SK-N-SH (cell line): ENCODE measurements at regions not wholly inside any gene's neighbourhood (a gene's known extent, or its start where the extent isn't known, plus 50 kb on each side); places are given as distances from the start of the nearest gene placed in this dataset.

Experiments
- CTCF ChIA-PET: fragments of 300-600, 350-600 bp; formaldehyde crosslinking; extraction: SDS; loops from one replicate; lab custom pipeline; 2021; lab: Yijun Ruan, JAX
- POLR2A ChIA-PET: fragments of 350-600 bp; sonication (Branson Sonifier 250); formaldehyde crosslinking; extraction: SDS; loops from one replicate; lab custom pipeline; 2020; ENCODE audit warnings: antibody characterized with exemption, inconsistent platforms; lab: Yijun Ruan, JAX
- DNase-seq: peaks from one replicate; pipeline ENCODE4 v3.0.0; 2012
- H2AFZ ChIP-seq: fragments of 200-600 bp; sonication (generic); 2 replicates; pipeline ENCODE4 v1.8.1; 2016; ENCODE audit warnings: antibody characterized with exemption, mild to moderate bottlenecking, low read depth
- H3F3A ChIP-seq: fragments of 200-600 bp; sonication (generic); replicated peaks from 2 replicates; pipeline ENCODE3; 2016; ENCODE audit warnings: antibody characterized with exemption, mild to moderate bottlenecking; ENCODE audit not compliant: insufficient read depth
- H3K27ac ChIP-seq, 2 experiments: fragments of 200-500 bp in 1 of 2; fragments of 200-600 bp in 1 of 2; sonication (Bioruptor generic) in 1 of 2; sonication (generic), shearing (Covaris generic) in 1 of 2; 2 replicates each; pipeline versions ENCODE4 v1.5.1 to v1.6.1; 2014 to 2016; ENCODE audit warnings: low read depth in 2 of 2, inconsistent platforms in 1 of 2, low read length in 1 of 2, mild to moderate bottlenecking in 1 of 2, mixed read lengths in 1 of 2
- H3K27me3 ChIP-seq: fragments of 200-600 bp; sonication (generic), shearing (Covaris generic); 2 replicates; pipeline ENCODE4 v1.6.1; 2016; ENCODE audit warnings: mixed run types; ENCODE audit not compliant: insufficient read depth
- H3K36me3 ChIP-seq, 2 experiments: fragments of 200-500 bp in 1 of 2; fragments of 200-600 bp in 1 of 2; sonication (Bioruptor generic) in 1 of 2; sonication (generic) in 1 of 2; replicated peaks in 1 of 2; 2 replicates each; pipeline versions ENCODE3 to v1.5.1; 2014 to 2016; ENCODE audit warnings: low read length in 1 of 2, mild to moderate bottlenecking in 1 of 2; ENCODE audit not compliant: insufficient read depth in 2 of 2, control insufficient read depth in 1 of 2
- H3K4me1 ChIP-seq, 2 experiments: fragments of 200-500 bp in 1 of 2; fragments of 200-600 bp in 1 of 2; sonication (Bioruptor generic) in 1 of 2; sonication (generic), shearing (Covaris generic) in 1 of 2; 2 replicates each; pipeline versions ENCODE4 v1.5.1 to v1.6.1; 2014 to 2016; ENCODE audit warnings: low read depth in 1 of 2, low read length in 1 of 2, mixed run types in 1 of 2; ENCODE audit not compliant: insufficient read depth in 2 of 2, control insufficient read depth in 1 of 2
- H3K4me2 ChIP-seq: fragments of 200-600 bp; sonication (generic), shearing (Covaris generic); 2 replicates; pipeline ENCODE4 v1.6.1; 2017; ENCODE audit warnings: mixed run types
- H3K4me3 ChIP-seq, 2 experiments: fragments of 200-500 bp in 1 of 2; fragments of 200-600 bp in 1 of 2; sonication (Bioruptor generic) in 1 of 2; sonication (generic), shearing (Covaris generic) in 1 of 2; 2 replicates each; pipeline versions ENCODE4 v1.5.1 to v1.8.1; 2014 to 2016; ENCODE audit warnings: low read depth in 2 of 2, inconsistent platforms in 1 of 2, low read length in 1 of 2, mild to moderate bottlenecking in 1 of 2, mixed read lengths in 1 of 2, moderate library complexity in 1 of 2
- H3K79me2 ChIP-seq: fragments of 200-600 bp; sonication (generic); 2 replicates; pipeline ENCODE4 v1.8.1; 2017; ENCODE audit warnings: mild to moderate bottlenecking; ENCODE audit not compliant: insufficient read depth
- H3K9ac ChIP-seq: fragments of 200-600 bp; sonication (generic); 2 replicates; pipeline ENCODE4 v1.6.1; 2017; ENCODE audit warnings: mixed run types
- H3K9me2 ChIP-seq: fragments of 200-600 bp; sonication (generic); 2 replicates; pipeline ENCODE4 v1.6.1; 2017; ENCODE audit warnings: mixed run types
- H3K9me3 ChIP-seq: fragments of 200-600 bp; sonication (generic); 2 replicates; pipeline ENCODE4 v1.6.1; 2017; ENCODE audit warnings: mixed run types, mild to moderate bottlenecking, moderate library complexity
- H4K20me1 ChIP-seq: fragments of 200-600 bp; sonication (generic); 2 replicates; pipeline ENCODE4 v1.6.1; 2017; ENCODE audit warnings: mild to moderate bottlenecking, mixed run types; ENCODE audit not compliant: insufficient read depth
- EP300 ChIP-seq, 2 experiments: IDR thresholded peaks; 2 replicates each; pipeline versions ENCODE4 v1.4.0 to v1.6.1; 2012; ENCODE audit warnings: borderline replicate concordance in 1 of 2, low read depth in 1 of 2, low read length in 1 of 2
- EZH2phosphoT487 ChIP-seq: fragments of 200-600 bp; sonication (generic); IDR thresholded peaks from 2 replicates; pipeline ENCODE4 v1.6.1; 2017; ENCODE audit warnings: low read depth, mixed run types, mild to moderate bottlenecking, antibody characterized with exemption, moderate library complexity, borderline replicate concordance
- FOXM1 ChIP-seq: IDR thresholded peaks from 2 replicates; pipeline ENCODE4 v1.4.0; 2012; ENCODE audit warnings: low read depth, mild to moderate bottlenecking
- GABPA ChIP-seq: IDR thresholded peaks from 2 replicates; pipeline ENCODE4 v1.4.0; 2012; ENCODE audit warnings: low read depth, mild to moderate bottlenecking
- GATA2 ChIP-seq: sonication (generic); formaldehyde crosslinking; IDR thresholded peaks from 2 replicates; pipeline ENCODE4 v1.5.0; 2020; ENCODE audit warnings: mild to moderate bottlenecking, missing genetic modification reagents
- MEF2A ChIP-seq: IDR thresholded peaks from 2 replicates; pipeline ENCODE4 v1.4.0; 2012; ENCODE audit warnings: low read depth, borderline replicate concordance
- NFIC ChIP-seq: IDR thresholded peaks from 2 replicates; pipeline ENCODE4 v1.4.0; 2012; ENCODE audit warnings: borderline replicate concordance
- NRF1 ChIP-seq: IDR thresholded peaks from 2 replicates; pipeline ENCODE4 v1.6.1; 2012; ENCODE audit warnings: low read depth, mild to moderate bottlenecking, low read length
- POLR2AphosphoS5 ChIP-seq: IDR thresholded peaks from 2 replicates; pipeline ENCODE4 v1.6.1; 2012; ENCODE audit warnings: low read depth, low read length
- RAD21 ChIP-seq: IDR thresholded peaks from 2 replicates; pipeline ENCODE4 v1.6.1; 2012; ENCODE audit warnings: mild to moderate bottlenecking, low read length
- RFX5 ChIP-seq: IDR thresholded peaks from 2 replicates; pipeline ENCODE4 v1.6.1; 2012; ENCODE audit warnings: mild to moderate bottlenecking, improper control_type of control experiment, low read length
- RXRA ChIP-seq: IDR thresholded peaks from 2 replicates; pipeline ENCODE4 v1.4.0; 2012; ENCODE audit warnings: low read depth, mild to moderate bottlenecking, borderline replicate concordance
- SMC3 ChIP-seq: IDR thresholded peaks from 2 replicates; pipeline ENCODE4 v1.6.1; 2012; ENCODE audit warnings: low read depth, low read length, improper control_type of control experiment
- USF1 ChIP-seq: IDR thresholded peaks from 2 replicates; pipeline ENCODE4 v1.4.0; 2012; ENCODE audit warnings: low read depth, borderline replicate concordance
- USF2 ChIP-seq: fragments of 150-350 bp; IDR thresholded peaks from 2 replicates; pipeline ENCODE4 v1.6.1; 2017; ENCODE audit warnings: antibody characterized with exemption, low read length, low read depth, borderline replicate concordance
- YY1 ChIP-seq: IDR thresholded peaks from 2 replicates; pipeline ENCODE4 v1.4.0; 2012; ENCODE audit warnings: low read depth, mild to moderate bottlenecking
- WGBS: methylation state at CpG from one replicate; pipeline ENCODE4 v1.1.6; 2017; ENCODE audit warnings: low lambda C conversion rate; 5-methylcytosine and 5-hydroxymethylcytosine counted together
- TF ChIP-seq, protein P1 (sequence below): IDR thresholded peaks from 2 replicates; pipeline ENCODE4 v1.4.0; 2012; ENCODE audit warnings: low read depth, borderline replicate concordance

- WGBS, result 53% methylated on average over 5 of the region's 5 CpGs
Measured at GRCh38 chr1:25110036-25110435, 122.3 kb downstream of the SYF2 start.

GRCh38 chr1:25109531-25109951 is 122.8 kb downstream of the SYF2 start:
- ChIA-PET POLR2A (no interaction called here), CTCF (no interaction called here)
- Histone ChIP-seq H3K79me2 (no peaks in the 10 kb centered on the region), H3K9me2 (no peaks in the 10 kb centered on the region), H3K27me3 (0 out of 2 replicates have a peak, but pooled peaks cover 11% of the 10 kb centered on the region), H4K20me1 (no peaks in the 10 kb centered on the region), H3K4me2 (no peak overlapping the region), H3K9ac (no peak overlapping the region), H3K4me1 (no peaks in the 10 kb centered on the region; a peak in 1 of 4 replicates), H3F3A (no peaks in the 10 kb centered on the region), H2AFZ (no peak overlapping the region), H3K4me3 (no peak overlapping the region), H3K9me3 (no peaks in the 10 kb centered on the region), H3K27ac (no peak overlapping the region)
- DNase-seq, result no peak
- 73% methylated on average over 2 of the region's 2 CpGs for WGBS
- TF ChIP-seq RFX5, result no peak
- TF ChIP-seq SMC3, result no peak
- no peak for TF ChIP-seq POLR2AphosphoS5
- no peak for TF ChIP-seq NRF1
- TF ChIP-seq RXRA, result no peak
- TF ChIP-seq FOXM1, result no peak
- no peak for TF ChIP-seq GATA2 (CRISPR knock-in tag)
- TF ChIP-seq RAD21, result no peak
- TF ChIP-seq, protein P1, sequence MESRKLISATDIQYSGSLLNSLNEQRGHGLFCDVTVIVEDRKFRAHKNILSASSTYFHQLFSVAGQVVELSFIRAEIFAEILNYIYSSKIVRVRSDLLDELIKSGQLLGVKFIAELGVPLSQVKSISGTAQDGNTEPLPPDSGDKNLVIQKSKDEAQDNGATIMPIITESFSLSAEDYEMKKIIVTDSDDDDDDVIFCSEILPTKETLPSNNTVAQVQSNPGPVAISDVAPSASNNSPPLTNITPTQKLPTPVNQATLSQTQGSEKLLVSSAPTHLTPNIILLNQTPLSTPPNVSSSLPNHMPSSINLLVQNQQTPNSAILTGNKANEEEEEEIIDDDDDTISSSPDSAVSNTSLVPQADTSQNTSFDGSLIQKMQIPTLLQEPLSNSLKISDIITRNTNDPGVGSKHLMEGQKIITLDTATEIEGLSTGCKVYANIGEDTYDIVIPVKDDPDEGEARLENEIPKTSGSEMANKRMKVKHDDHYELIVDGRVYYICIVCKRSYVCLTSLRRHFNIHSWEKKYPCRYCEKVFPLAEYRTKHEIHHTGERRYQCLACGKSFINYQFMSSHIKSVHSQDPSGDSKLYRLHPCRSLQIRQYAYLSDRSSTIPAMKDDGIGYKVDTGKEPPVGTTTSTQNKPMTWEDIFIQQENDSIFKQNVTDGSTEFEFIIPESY, result no peak
- no peak for TF ChIP-seq MEF2A
- no peak for TF ChIP-seq GABPA
- TF ChIP-seq EP300 (IDR thresholded peaks at IDR 0.05; ENCODE audit: borderline replicate concordance in 1 of 2, low read depth in 1 of 2, low read length in 1 of 2), result no peak
- no peak for TF ChIP-seq EZH2phosphoT487
- TF ChIP-seq USF2, result no peak
- no peak for TF ChIP-seq USF1
- no peak for TF ChIP-seq NFIC
- no peak for TF ChIP-seq YY1
- TF ChIP-seq, all 33 proteins: peak for 0
- no peaks in the 10 kb centered on the region for H3K36me3 ChIP-seq

More at GRCh38 chr1:25110036-25110435, 122.3 kb downstream of the SYF2 start:
- H3K79me2 ChIP-seq, result no peaks in the 10 kb centered on the region
- no peaks in the 10 kb centered on the region for H3K9me3 ChIP-seq
- TF ChIP-seq RFX5 (no peak), GABPA (no peak)
- H3K4me2 ChIP-seq, result no peak overlapping the region
- no peaks in the 10 kb centered on the region for H3K9me2 ChIP-seq
- H3K9ac ChIP-seq, result no peak overlapping the region
- H3F3A ChIP-seq, result no peaks in the 10 kb centered on the region
- no peak overlapping the region for H3K4me3 ChIP-seq
- no peaks in the 10 kb centered on the region; a peak in 1 of 4 replicates for H3K4me1 ChIP-seq
- H2AFZ ChIP-seq, result no peak overlapping the region
- no peaks in the 10 kb centered on the region for H3K36me3 ChIP-seq
- no peaks in the 10 kb centered on the region for H4K20me1 ChIP-seq
- H3K27ac ChIP-seq, result no peak overlapping the region
- ChIA-PET POLR2A (no interaction called here), CTCF (interaction anchor here (1.3 kb wide), 1 partner anchor 11 kb away, joined by 3 read pairs; no protein-coding TSS in a partner anchor)
- no peak for DNase-seq
- H3K27me3 ChIP-seq, result 0 out of 2 replicates have a peak, but pooled peaks cover 11% of the 10 kb centered on the region
